H9 (cell line): ENCODE measurements at regions not wholly inside any gene's neighbourhood (a gene's known extent, or its start where the extent isn't known, plus 50 kb on each side); places are given as distances from the start of the nearest gene placed in this dataset.

Source experiments
- DNase-seq: peaks from one replicate; pipeline ENCODE4 v3.0.0-alpha.2; 2017
- H2AFZ ChIP-seq: one replicate; pipeline ENCODE4 v1.6.1; 2013; ENCODE audit warnings: mild to moderate bottlenecking, low read length, control low read depth, moderate library complexity
- H2AK5ac ChIP-seq: 2 replicates; pipeline ENCODE4 v1.6.1; 2013; ENCODE audit warnings: low read length, control low read depth, mixed read lengths; ENCODE audit not compliant: insufficient read length
- H2BK120ac ChIP-seq: one replicate; pipeline ENCODE4 v1.6.1; 2013; ENCODE audit warnings: low read depth, mild to moderate bottlenecking, low read length, control low read depth, inconsistent platforms; ENCODE audit not compliant: poor library complexity, severe bottlenecking
- H2BK12ac ChIP-seq: 2 replicates; pipeline ENCODE4 v1.6.1; 2013; ENCODE audit warnings: low read length, control low read depth, mixed read lengths, low read depth; ENCODE audit not compliant: insufficient read length
- H2BK15ac ChIP-seq: 2 replicates; pipeline ENCODE4 v1.6.1; 2013; ENCODE audit warnings: low read depth, low read length, control low read depth
- H2BK20ac ChIP-seq: one replicate; pipeline ENCODE4 v1.6.1; 2013; ENCODE audit warnings: low read depth, mild to moderate bottlenecking, low read length, control low read depth, inconsistent platforms; ENCODE audit not compliant: poor library complexity, severe bottlenecking
- H2BK5ac ChIP-seq: 2 replicates; pipeline ENCODE4 v1.6.1; 2013; ENCODE audit warnings: low read length, control low read depth, mixed read lengths; ENCODE audit not compliant: insufficient read length
- H3K14ac ChIP-seq: 2 replicates; pipeline ENCODE4 v1.6.1; 2013; ENCODE audit warnings: low read length, control low read depth; ENCODE audit not compliant: insufficient read depth
- H3K18ac ChIP-seq: 2 replicates; pipeline ENCODE4 v1.6.1; 2013; ENCODE audit warnings: low read depth, mild to moderate bottlenecking, mixed read lengths, low read length, control low read depth; ENCODE audit not compliant: insufficient read length
- H3K23ac ChIP-seq: 2 replicates; pipeline ENCODE4 v1.6.1; 2013; ENCODE audit warnings: low read length, control low read depth, mixed read lengths, low read depth; ENCODE audit not compliant: insufficient read length
- H3K23me2 ChIP-seq: 2 replicates; pipeline ENCODE4 v1.6.1; 2013; ENCODE audit warnings: low read depth, mild to moderate bottlenecking, mixed read lengths, low read length, control low read depth; ENCODE audit not compliant: insufficient read length, poor library complexity, severe bottlenecking
- H3K27ac ChIP-seq: 2 replicates; pipeline ENCODE4 v1.5.1; 2013; ENCODE audit warnings: low read length, control low read depth, mixed read lengths, low read depth; ENCODE audit not compliant: insufficient read length
- H3K27me3 ChIP-seq: 2 replicates; pipeline ENCODE4 v1.6.1; 2013; ENCODE audit warnings: low read length, control low read depth, inconsistent platforms; ENCODE audit not compliant: insufficient read depth
- H3K4ac ChIP-seq: 2 replicates; pipeline ENCODE4 v1.6.1; 2013; ENCODE audit warnings: low read depth, mild to moderate bottlenecking, control low read depth, inconsistent platforms, low read length, moderate library complexity
- H3K4me1 ChIP-seq: 2 replicates; pipeline ENCODE4 v1.6.1; 2013; ENCODE audit warnings: low read length, control low read depth, inconsistent platforms; ENCODE audit not compliant: insufficient read depth
- H3K4me2 ChIP-seq: 2 replicates; pipeline ENCODE4 v1.6.1; 2013; ENCODE audit warnings: low read length, control low read depth, mixed read lengths; ENCODE audit not compliant: insufficient read length, insufficient read depth
- H3K56ac ChIP-seq: 2 replicates; pipeline ENCODE4 v1.6.1; 2013; ENCODE audit warnings: low read depth, mild to moderate bottlenecking, mixed read lengths, low read length, control low read depth; ENCODE audit not compliant: insufficient read length
- H3K79me1 ChIP-seq: 2 replicates; pipeline ENCODE4 v1.6.1; 2013; ENCODE audit warnings: low read depth, mild to moderate bottlenecking, moderate library complexity, low read length, control low read depth, inconsistent platforms; ENCODE audit not compliant: insufficient read depth, poor library complexity, severe bottlenecking
- H3K79me2 ChIP-seq: 2 replicates; pipeline ENCODE4 v1.6.1; 2013; ENCODE audit warnings: low read length, control low read depth, inconsistent platforms; ENCODE audit not compliant: insufficient read depth
- H3K9ac ChIP-seq: 2 replicates; pipeline ENCODE4 v1.6.1; 2013; ENCODE audit warnings: low read length, control low read depth, mixed read lengths; ENCODE audit not compliant: insufficient read length; ENCODE audit errors: extremely low read depth
- H3K9me3 ChIP-seq: one replicate; pipeline ENCODE4 v1.6.1; 2013; ENCODE audit warnings: low read depth, low read length, inconsistent platforms; ENCODE audit not compliant: control insufficient read depth
- H3T11ph ChIP-seq: one replicate; pipeline ENCODE4 v1.6.1; 2013; ENCODE audit warnings: mild to moderate bottlenecking, low read length, control low read depth, inconsistent platforms
- H4K20me1 ChIP-seq: one replicate; pipeline ENCODE4 v1.6.1; 2013; ENCODE audit not compliant: control insufficient read depth, insufficient read length, insufficient read depth
- H4K5ac ChIP-seq: 2 replicates; pipeline ENCODE4 v1.6.1; 2013; ENCODE audit warnings: low read depth, mild to moderate bottlenecking, mixed read lengths, low read length, control low read depth; ENCODE audit not compliant: insufficient read length
- H4K8ac ChIP-seq: replicated peaks from 2 replicates; pipeline ENCODE4 v1.6.1; 2013; ENCODE audit warnings: low read length, control low read depth, mixed read lengths, low read depth; ENCODE audit not compliant: insufficient read length
- H4K91ac ChIP-seq: 2 replicates; pipeline ENCODE4 v1.6.1; 2013; ENCODE audit warnings: low read depth, mild to moderate bottlenecking, moderate library complexity, mixed read lengths, low read length, control low read depth; ENCODE audit not compliant: insufficient read length
- H3K27ac Mint-ChIP-seq, 3 experiments: 2 replicates in 2 of 3; 3 replicates in 1 of 3; pipeline ENCODE4 v1.8.0; 2020 to 2021; ENCODE audit warnings: mixed read lengths in 3 of 3, mild to moderate bottlenecking in 1 of 3, moderate library complexity in 1 of 3
- H3K27me3 Mint-ChIP-seq: 2 replicates; pipeline ENCODE4 v1.8.0; 2021; ENCODE audit warnings: low read depth, mild to moderate bottlenecking, moderate library complexity, mixed read lengths
- H3K36me3 Mint-ChIP-seq, 3 experiments: 2 replicates in 2 of 3; 3 replicates in 1 of 3; pipeline ENCODE4 v1.8.0; 2020 to 2021; ENCODE audit warnings: low read depth in 3 of 3, mixed read lengths in 3 of 3; ENCODE audit not compliant: insufficient read depth in 1 of 3
- H3K4me1 Mint-ChIP-seq, 2 experiments: 2 replicates each; pipeline ENCODE4 v1.8.0; 2020; ENCODE audit warnings: mixed read lengths in 2 of 2
- H3K4me3 Mint-ChIP-seq, 2 experiments: 2 replicates in 1 of 2; 3 replicates in 1 of 2; pipeline ENCODE4 v1.8.0; 2020 to 2021; ENCODE audit warnings: mild to moderate bottlenecking in 2 of 2, mixed read lengths in 2 of 2, moderate library complexity in 1 of 2
- H3K9me3 Mint-ChIP-seq, 2 experiments: 2 replicates in 1 of 2; 3 replicates in 1 of 2; pipeline ENCODE4 v1.8.0; 2020; ENCODE audit warnings: mild to moderate bottlenecking in 2 of 2, mixed read lengths in 2 of 2, moderate library complexity in 1 of 2
- CTCF ChIP-seq: fragments of 200-600 bp; sonication (generic); conservative IDR thresholded peaks from 3 replicates; pipeline ENCODE4 v1.8.0; 2021; ENCODE audit warnings: antibody characterized with exemption, mild to moderate bottlenecking
- WGBS: extraction: QIAGEN DNeasy Blood & Tissue Kit; methylation state at CpG from one replicate; pipeline ENCODE4 v1.1.7; 2013; ENCODE audit warnings: missing lambda C conversion rate, low lambda C conversion rate, mixed read lengths; ENCODE audit not compliant: insufficient read length; ENCODE audit errors: extremely low coverage; 5-methylcytosine and 5-hydroxymethylcytosine counted together

GRCh38 chr18:40652321-40652720 is 1302.7 kb upstream of the PIK3C3 start:
- H3K23ac ChIP-seq = no peak overlapping the region
- H3K27ac Mint-ChIP-seq = no peak overlapping the region
- no peak overlapping the region for H4K8ac ChIP-seq
- no peaks in the 10 kb centered on the region for H4K20me1 ChIP-seq
- no peaks in the 10 kb centered on the region for H3K36me3 Mint-ChIP-seq
- no CpG with 5 or more reads among the region's 1 CpG for WGBS
- no peak overlapping the region for H2BK5ac ChIP-seq
- H3K18ac ChIP-seq = no peak overlapping the region
- no peak overlapping the region for H4K91ac ChIP-seq
- H2BK20ac ChIP-seq = no peak overlapping the region
- H2BK12ac ChIP-seq = no peak overlapping the region
- no peaks in the 10 kb centered on the region for H3K23me2 ChIP-seq
- no peak for TF ChIP-seq CTCF
- H3K4me3 Mint-ChIP-seq = no peak overlapping the region
- no peaks in the 10 kb centered on the region for H3K9me3 ChIP-seq
- no peak overlapping the region for H2AK5ac ChIP-seq
- no peak overlapping the region for H3K4ac ChIP-seq
- H3K4me1 Mint-ChIP-seq = no peaks in the 10 kb centered on the region; a peak in 1 of 4 replicates
- H3K79me1 ChIP-seq = no peaks in the 10 kb centered on the region
- no peak overlapping the region for H3K14ac ChIP-seq
- no peak overlapping the region for H3K4me2 ChIP-seq
- H3K79me2 ChIP-seq = no peaks in the 10 kb centered on the region
- H2BK15ac ChIP-seq = no peak overlapping the region
- H3K27ac ChIP-seq = no peak overlapping the region
- H3K9ac ChIP-seq = no peak overlapping the region
- no peak overlapping the region for H3T11ph ChIP-seq
- H3K27me3 ChIP-seq = no peaks in the 10 kb centered on the region
- H4K5ac ChIP-seq = no peak overlapping the region
- no peaks in the 10 kb centered on the region for H3K27me3 Mint-ChIP-seq
- no peak overlapping the region for H2AFZ ChIP-seq
- H3K9me3 Mint-ChIP-seq = no peaks in the 10 kb centered on the region
- DNase-seq = no peak
- H2BK120ac ChIP-seq = no peak overlapping the region
- no peaks in the 10 kb centered on the region for H3K4me1 ChIP-seq
- no peak overlapping the region for H3K56ac ChIP-seq
